Left ventricle myocardium superior (tissue), 1 donor: ENCODE measurements at regions not wholly inside any gene's neighbourhood (a gene's known extent, or its start where the extent isn't known, plus 50 kb on each side); places are given as distances from the start of the nearest gene placed in this dataset.
A peak's percentile ranks its signal among the peaks of the same experiment; 100 is the strongest.
"Not testable (repeated sequence)": the region's sequence is repeated elsewhere in the genome, so short reads cannot be mapped to it uniquely, and the experiment has no call there.

Experiments used
- ATAC-seq: fragments of 200-7000 bp; cut with Tn5 transposase; one replicate; pipeline ENCODE4 v1.9.1; 2020; ENCODE audit warnings: mild to moderate bottlenecking, moderate library complexity
- DNase-seq: peaks from one replicate; pipeline ENCODE4 v3.0.0-alpha.2; 2020
- intact Hi-C: fragments of 100-400 bp; cut with micrococcal nuclease; formaldehyde crosslinking; loops from one replicate; pipeline ENCODE4 v1.11.0; 2022
- donor health status: DM: no; HTN: yes; CAD: no; lungs with severe emphysema.

GRCh38 chr4:15162046-15162445 is 159.8 kb downstream of the CPEB2 start:
- no peak for ATAC-seq
- no peak for DNase-seq
- intact Hi-C loops, result no loop called here

GRCh38 chr4:15162465-15163283 is 160.4 kb downstream of the CPEB2 start:
- intact Hi-C loops, result no loop called here
- no peak for DNase-seq
- no peak for ATAC-seq

GRCh38 chr4:15163284-15163645 is 161.0 kb downstream of the CPEB2 start:
- DNase-seq, result no peak
- intact Hi-C loops, result no loop called here
- no peak for ATAC-seq

GRCh38 chr4:15164571-15164970 is 162.3 kb downstream of the CPEB2 start:
- intact Hi-C loops, result no loop called here
- no peak for ATAC-seq
- no peak for DNase-seq

- intact Hi-C loops, result no loop called here
- DNase-seq, result no peak
- no peak for ATAC-seq
These were observed 165.5 kb downstream of the CPEB2 start for GRCh38 chr4:15167743-15168142.

- ATAC-seq (no peak), DNase-seq (no peak)
- intact Hi-C loops, result no loop called here
These were observed 166.5 kb downstream of the CPEB2 start for GRCh38 chr4:15168759-15169158.

GRCh38 chr4:15171725-15172124 is 169.4 kb downstream of the CPEB2 start:
- no peak for ATAC-seq
- intact Hi-C loops, result no loop called here

GRCh38 chr4:15173251-15173650 is 171.0 kb downstream of the CPEB2 start:
- intact Hi-C loops, result no loop called here
- DNase-seq (no peak), ATAC-seq (no peak)

More at GRCh38 chr4:15171725-15172124, 169.4 kb downstream of the CPEB2 start:
- no peak for DNase-seq

- intact Hi-C loops, result not testable (repeated sequence)
These were observed 171.9 kb downstream of the CPEB2 start for GRCh38 chr4:15174168-15174567.

GRCh38 chr4:15179842-15180241 is 177.6 kb downstream of the CPEB2 start:
- DNase-seq, ATAC-seq, intact Hi-C loops: not testable (repeated sequence)

More at GRCh38 chr4:15174168-15174567, 171.9 kb downstream of the CPEB2 start:
- ATAC-seq, DNase-seq: not testable (repeated sequence)

- ATAC-seq (no peak), DNase-seq (no peak)
- intact Hi-C loops, result no loop called here
These were observed 180.4 kb downstream of the CPEB2 start for GRCh38 chr4:15182600-15183220.

GRCh38 chr4:15186149-15186548 is 183.9 kb downstream of the CPEB2 start:
- no peak for DNase-seq
- intact Hi-C loops, result no loop called here
- ATAC-seq, result no peak

- DNase-seq (no peak), ATAC-seq (no peak)
- intact Hi-C loops, result no loop called here
These were observed 184.5 kb downstream of the CPEB2 start for GRCh38 chr4:15186806-15187205.

GRCh38 chr4:15188605-15189539 is 186.6 kb downstream of the CPEB2 start:
- intact Hi-C loops, result no loop called here
- ATAC-seq (no peak), DNase-seq (no peak)

- intact Hi-C loops, result no loop called here
- ATAC-seq (no peak), DNase-seq (no peak)
These were observed 192.2 kb downstream of the CPEB2 start for GRCh38 chr4:15194520-15194919.

- ATAC-seq (peak; percentile 74), DNase-seq (no peak)
- intact Hi-C loops, result no loop called here
These were observed 194.7 kb downstream of the CPEB2 start for GRCh38 chr4:15197005-15197404.

GRCh38 chr4:15198070-15198727 is 195.9 kb downstream of the CPEB2 start:
- ATAC-seq (peak; percentile 79), DNase-seq (peak; percentile 31)
- intact Hi-C loops, result no loop called here

GRCh38 chr4:15201782-15202181 is 199.5 kb downstream of the CPEB2 start:
- no peak for ATAC-seq
- no peak for DNase-seq
- intact Hi-C loops, result no loop called here

- intact Hi-C loops, result no loop called here
- DNase-seq (no peak), ATAC-seq (no peak)
These were observed 200.2 kb downstream of the CPEB2 start for GRCh38 chr4:15202481-15202880.
